Muscle of back (tissue), 3 donors: ENCODE measurements at regions not wholly inside any gene's neighbourhood (a gene's known extent, or its start where the extent isn't known, plus 50 kb on each side); places are given as distances from the start of the nearest gene placed in this dataset.
"Not testable (repeated sequence)": the region's sequence is repeated elsewhere in the genome, so short reads cannot be mapped to it uniquely, and the experiment has no call there.

ENCODE experiments used
- DNase-seq, 3 donors: peaks; one replicate each; pipeline versions ENCODE4 v3.0.0 to v3.0.0-alpha.2; 2013

DNA sequence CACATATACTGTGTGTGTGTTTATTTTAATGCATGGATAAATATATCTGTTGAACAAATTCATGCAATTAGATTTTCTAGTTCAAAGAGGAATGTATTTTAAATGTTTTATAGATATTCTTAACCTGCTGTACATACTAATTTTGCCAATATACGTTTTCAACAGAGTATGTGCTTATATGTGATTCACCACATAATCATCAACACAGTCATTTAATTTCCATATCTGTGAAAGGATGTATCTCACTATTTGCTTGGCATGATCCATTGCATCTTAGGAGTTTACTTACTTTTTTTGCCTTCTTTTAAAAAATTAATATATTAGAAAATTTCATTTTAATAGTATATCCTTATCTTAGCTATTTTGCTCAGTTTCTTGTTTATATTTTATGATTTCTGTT, 902.3 kb upstream of the CITED2 start:
- DNase-seq: no peak

DNA sequence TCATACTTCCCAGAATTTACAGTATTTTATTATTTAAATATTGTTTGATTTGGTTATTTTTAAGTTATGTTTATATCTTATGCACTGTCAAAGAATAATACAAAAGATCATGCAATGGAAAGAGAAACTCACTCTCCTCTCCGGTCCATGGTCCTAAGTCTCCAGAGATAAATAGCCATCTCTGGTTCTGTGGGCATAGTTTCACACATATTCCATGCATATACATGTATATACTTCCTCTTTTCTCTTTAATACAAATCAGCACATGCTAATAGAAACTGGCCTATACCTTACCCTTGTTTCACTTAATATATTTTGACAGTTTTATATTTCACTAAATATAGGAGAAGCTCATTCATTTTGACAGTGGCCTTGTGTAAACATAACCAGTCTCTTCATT, 901.7 kb upstream of the CITED2 start:
- DNase-seq: no peak

DNA sequence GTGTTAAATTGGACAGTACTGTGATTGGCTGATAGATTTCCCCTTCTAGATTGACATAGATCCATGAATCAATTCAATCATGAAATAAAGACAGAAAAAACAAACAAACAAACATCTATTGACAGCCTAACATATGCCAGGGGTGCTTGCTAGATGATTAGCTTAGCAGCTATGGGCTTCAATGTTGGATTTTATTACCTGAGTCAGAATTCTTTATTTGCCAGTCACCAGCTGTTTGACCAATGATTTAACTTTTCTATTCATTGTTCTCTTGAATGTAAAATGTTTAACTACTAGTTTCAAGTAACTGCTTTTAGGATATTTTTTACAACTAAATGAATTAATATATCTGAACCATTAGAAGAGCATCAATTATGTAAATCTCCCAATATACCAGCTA, 901.3 kb upstream of the CITED2 start:
- DNase-seq: no peak

DNA sequence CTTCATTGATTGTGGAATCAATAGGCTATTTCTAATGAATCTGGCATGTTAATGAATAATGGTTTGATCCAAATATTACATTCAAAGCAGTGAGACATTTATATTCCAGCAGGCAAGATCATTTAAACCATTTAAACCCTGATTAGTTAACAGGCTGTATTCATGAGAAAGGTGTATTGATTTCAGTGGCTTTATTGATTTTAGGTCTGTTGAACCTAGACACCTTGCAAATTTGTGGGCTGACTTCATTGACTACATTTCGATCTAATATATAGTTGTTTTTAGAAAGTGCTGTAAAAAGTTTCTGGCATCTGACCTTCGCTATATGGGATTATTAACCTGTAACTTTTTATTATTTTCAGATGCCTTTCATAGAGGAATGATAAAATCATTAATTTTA, 900.1 kb upstream of the CITED2 start:
- DNase-seq: no peak

DNA sequence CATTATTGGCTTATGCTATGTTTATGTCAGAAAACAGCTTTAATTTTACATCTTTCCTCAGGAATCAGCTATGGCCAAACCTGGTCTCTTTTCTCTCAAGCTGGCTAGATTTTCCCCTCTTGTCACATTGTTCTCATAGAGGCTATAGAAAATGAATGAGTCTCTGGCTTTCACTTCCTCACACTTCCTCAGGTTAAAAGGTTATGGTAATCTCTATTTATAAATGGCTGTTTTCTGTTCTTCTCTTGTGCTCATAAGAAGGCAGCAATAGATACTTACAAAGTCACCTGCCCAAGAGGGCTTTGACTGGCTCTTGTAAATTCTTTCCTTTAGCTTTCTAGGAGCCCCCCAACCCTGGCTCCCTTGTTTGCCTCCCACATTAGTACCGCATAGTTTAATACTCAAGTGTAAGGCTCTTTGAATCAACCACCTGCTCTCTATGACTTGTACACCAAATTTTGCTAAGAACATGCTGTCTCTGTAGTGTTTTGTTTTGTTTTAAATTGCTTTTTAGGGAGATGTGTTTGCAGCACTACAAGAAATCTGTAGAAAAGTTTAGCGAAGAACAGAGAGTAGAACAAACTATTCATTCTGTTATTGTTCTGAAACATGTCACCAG, 897.4 kb upstream of the CITED2 start:
- DNase-seq: peak in 1 of 3 donors; percentile 17

DNA sequence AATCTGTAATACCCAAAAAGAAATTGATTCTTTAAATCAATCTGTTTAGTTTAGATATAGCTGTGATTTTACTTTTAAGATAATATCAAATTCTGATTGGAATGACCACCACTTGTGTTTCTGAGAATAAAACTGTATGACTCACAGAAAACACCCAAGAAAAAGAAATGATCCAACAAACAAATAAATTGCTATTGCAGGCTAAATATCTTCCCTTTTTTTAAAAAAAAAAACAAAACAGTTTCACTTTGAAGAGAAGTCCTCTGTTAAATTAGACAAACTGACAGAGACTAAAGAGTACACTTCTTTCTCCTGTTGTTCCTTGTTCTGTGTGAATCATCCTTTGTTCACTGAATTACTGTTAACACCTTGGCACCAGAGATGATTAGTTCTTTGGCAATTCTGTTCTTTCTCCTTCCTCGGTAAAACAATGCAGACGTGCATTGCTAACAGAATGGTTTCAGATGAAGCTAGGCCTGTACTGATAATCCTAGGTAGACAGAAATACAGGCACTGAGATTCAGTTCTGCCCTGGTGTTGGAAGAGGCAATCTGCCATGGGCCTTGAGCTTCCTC, 895.2 kb upstream of the CITED2 start:
- no peak for DNase-seq

DNA sequence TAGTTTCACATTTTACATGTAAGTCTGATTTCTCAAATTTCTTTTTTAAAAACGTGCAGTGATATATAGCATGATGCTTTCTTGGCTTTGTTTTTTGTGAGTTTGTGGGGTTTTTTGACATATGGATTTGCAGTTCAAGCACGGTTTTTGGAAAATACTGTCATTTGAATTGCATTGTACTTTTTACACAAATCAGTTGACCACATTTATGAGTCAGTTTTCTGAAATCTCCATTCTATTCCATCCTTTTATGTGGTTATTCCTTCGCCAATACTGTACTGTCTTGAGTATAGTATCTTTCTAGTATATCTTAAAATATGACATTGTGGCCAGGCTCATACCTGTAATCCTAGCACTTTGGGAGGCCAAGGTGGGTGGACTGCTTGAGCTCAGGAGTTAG, 890.0 kb upstream of the CITED2 start:
- peak in 1 of 3 donors; percentile 9 for DNase-seq

DNA sequence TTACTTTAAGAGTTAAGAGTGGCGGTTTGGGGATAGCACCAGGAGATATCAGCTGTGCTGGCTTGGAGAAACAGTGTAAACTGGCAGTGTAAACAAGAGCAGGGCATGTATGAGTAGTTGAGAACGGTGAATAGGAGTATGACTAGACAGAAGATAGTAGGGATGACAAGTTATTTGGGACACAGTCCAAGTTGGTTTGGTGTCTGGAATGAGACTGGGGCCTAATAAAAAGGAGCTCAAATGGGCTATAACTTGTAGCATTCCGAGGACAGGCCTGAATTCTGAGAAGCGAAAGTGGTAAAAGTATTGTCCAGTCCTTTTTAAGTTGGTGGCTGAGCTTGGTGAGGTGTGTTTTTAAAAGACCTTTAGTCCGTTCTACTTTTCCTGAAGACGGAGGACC, 883.9 kb upstream of the CITED2 start:
- DNase-seq: not testable (repeated sequence)

DNA sequence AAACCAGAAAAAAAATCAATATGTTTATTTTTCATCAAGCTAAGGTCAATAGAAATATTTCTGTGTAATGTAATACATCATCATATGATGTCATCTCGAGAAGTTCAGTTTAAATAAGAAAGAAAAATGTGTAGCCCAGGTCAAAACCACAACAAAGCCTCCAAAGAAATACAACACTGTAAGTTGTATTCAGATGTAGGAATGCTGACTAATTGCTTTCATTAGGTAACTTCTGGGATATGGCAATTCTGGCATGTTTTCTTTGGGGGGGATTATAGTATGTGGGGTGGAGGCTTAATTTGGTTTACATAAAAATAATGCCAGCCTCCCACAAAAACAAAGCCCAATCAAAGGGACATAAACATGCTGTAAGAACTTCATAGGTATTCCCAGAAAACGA, 881.8 kb upstream of the CITED2 start:
- DNase-seq: no peak

DNA sequence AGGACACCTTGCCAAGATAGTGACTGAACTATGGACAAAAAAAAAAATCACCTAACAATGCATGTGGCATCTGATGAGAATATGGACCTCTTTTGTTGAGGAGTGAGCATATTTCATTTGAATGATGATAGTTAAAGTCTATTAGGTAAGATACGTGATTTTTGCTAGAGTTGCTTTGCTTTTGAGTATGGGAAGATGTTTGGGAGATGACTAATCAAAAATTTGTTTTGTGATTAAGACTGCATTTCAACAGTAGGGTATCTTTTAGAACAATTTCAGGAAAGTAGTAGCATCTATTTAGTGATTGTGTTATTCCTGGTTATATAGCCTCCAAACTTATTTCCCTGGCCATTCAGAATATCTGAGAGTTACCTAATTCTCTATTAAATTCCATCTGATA, 878.6 kb upstream of the CITED2 start:
- no peak for DNase-seq

DNA sequence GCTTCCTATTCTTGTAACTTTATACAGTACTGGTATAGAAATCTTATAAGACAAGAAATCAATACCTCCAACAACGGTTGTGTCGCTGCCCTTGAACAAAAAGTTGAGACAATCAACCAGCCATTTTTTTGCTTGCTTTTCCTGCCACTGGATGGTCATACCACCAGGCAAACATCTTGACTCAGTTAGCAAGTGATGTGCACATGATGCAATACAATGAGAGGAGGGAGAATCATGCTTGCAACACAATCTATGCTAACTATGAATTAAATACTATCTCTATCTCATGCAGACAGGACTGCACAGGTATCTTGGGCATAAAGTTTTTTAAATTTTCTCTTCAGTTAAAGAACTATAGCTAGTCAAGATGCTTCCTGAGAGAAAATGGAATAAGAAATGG, 877.7 kb upstream of the CITED2 start:
- DNase-seq: no peak

DNA sequence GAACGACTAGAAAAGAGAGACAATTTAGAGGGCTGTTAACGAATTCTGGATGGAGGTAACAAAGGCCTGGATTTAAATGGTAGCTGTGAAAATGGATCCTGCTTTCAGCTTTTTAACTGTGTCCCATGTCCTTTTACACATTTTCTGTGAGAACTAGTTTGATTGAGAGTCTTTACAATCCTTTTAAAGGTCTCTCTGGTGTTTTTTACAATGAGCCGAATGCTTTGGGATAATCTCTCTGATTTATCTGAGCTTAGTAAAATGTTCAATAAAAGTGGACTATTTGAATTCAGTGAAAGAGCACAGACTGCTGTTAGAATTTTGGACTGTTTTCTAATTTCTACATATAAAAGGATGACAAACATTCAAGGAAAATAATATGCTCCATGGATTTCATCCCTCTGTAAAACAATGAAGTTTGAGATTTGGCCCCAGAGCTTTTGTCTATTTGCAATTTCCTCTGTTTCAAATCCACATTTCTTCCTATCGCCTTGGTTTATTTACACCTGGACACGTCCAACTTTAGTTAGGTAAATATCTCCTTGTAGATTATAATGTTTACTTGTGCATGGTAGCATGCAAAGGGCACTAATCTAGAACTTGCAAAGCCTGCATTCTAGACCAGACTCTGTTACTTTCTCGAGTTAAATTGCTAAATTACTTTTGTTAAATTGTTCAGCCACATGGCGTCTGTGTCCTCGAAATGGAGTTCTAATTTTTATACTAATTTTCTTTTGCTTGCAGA, 871.0 kb upstream of the CITED2 start:
- peak in 1 of 3 donors; percentile 10 for DNase-seq

DNA sequence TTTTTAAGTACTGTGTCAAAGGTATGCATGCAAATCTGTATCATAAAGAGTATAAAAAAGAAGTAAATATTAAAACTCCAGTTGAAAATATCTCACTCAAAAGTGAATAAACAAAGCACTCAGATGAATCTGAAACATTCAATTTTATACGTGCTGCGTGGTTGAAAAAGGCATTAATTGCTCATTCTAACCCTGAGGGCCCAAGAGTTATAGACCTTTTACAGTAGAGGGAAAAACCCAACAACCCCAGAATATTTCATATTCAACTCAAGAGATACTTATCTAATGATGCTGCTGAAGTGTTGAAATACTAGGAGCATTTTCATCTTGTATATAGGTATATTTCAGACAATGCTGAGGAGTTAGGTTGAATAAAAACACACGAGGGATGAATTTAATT, 862.8 kb upstream of the CITED2 start:
- DNase-seq: peak in 1 of 3 donors; percentile 7

DNA sequence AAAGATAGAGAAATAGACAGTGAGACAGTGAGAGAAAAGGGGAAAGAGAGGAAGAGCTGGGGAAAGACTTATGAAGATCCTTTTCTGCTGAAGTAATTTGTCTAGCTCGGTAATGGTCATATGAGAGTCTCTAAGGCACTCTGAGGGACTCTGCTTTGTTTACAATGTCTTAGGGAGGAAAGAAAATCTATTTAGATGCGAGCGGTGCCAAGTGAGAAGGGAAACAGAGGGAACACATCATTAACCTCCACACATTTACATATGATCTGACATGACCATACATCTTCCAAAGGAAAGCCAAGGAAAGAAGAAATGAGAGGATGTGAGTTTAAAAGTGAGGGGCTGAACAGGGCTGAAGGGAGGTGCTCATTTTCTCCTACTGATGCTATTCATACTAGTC, 862.3 kb upstream of the CITED2 start:
- DNase-seq: peak in 1 of 3 donors; percentile 14

DNA sequence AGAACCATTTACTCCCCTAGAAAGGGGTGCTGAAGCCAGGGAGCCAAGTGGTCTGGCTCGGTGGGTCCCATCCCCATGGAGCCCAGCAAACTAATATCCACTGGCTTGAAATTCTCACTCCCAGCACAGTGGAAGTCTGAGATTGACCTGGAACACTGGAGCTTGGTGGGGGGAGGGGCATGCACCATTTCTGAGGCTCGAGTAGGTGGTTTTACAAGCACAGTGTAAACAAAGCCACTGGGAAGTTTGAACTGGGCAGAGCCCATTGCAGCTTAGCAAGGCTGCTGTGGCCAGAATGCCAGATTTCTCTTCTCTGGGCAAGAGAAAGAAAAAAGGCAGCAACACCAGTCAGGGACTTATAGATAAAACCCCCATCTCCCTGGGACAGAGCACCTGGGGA, 855.8 kb upstream of the CITED2 start:
- no peak for DNase-seq

DNA sequence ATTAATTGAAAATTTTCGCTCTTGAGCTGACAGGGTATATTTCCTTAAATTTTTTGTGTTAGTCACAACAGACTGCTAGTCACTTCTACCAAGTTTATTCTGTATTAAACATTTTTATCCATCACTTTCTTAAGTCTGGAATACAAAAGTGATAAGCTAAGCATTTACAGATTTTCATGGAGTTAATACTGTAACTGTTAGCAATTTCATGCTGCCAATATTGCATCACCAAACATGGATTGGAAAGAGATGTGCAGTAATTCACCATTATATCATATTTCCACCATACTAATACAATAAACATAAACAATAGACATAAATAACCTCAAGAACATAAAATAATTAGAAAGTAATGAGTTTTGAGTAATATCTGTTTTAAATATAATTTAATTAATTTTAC, 854.0 kb upstream of the CITED2 start:
- DNase-seq: no peak

DNA sequence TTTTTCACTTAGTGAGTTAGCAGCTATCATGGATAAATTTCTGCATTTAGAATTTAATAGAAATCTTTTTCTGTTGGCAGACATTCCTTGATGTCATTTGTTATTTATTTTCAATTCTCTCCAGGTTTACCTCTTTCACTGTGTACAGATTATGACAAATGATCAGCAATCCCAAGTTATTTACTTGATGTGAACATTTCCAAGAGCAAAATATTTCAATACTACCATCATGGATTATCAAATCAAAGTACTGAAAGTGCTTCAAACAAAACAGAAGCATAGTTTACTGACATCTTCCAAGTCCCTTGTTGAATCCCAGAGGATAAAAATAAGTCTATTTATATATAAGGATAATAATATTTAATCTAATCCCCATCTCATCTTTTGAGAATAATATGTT, 852.2 kb upstream of the CITED2 start:
- peak in 1 of 3 donors; percentile 7 for DNase-seq

DNA sequence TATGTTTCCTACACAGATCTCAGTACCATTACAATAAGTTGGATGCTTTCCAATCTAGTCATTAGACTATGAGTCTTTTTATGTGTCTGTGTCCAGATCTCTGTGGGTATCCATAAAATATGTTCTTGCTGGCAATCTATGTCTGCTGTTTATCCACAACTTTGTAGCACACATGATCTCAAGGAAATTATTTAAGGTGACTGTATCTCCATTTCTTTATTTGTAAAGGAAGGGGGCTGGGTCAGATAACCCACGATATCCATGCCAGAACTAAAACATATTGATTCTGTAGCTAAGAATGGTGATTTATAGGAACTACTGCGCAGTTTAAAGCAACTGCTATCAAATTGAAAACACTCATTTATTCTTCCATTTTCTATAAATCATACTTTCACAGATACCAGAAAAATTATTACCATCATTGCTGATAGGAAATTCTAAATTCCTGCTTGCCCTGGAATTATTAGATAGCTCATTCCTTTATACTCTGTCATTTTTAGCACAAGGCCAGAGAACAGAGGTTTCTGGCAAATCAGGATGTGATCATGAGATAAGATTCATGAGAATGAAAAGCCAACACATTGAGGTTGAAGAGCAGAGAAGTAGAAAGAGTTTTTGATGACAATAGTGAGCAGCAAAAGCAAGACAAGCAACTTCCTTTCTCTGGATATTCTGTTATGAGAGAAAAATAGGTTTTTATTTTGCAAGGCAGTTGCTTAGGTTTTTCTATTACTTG, 851.4 kb upstream of the CITED2 start:
- peak in 1 of 3 donors; percentile 64 for DNase-seq

DNA sequence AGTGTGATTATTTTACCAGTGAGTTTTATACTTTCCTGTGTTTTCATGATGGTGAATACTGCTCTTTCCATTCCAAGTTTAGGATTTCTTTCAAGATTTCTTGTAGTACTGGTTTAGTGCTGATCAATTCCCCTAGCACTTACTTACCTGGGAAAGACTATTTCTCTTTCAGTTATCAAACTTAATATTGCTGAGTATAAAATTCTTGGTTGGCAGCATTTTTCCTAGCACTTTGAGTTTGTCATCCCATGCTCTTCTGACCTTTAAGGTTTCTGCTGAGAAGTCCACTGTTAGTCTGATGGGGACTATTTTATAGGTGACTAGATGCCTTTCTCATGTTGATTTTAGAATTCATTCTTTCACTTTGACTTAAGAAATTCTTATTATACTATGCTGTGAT, 842.8 kb upstream of the CITED2 start:
- no peak for DNase-seq

DNA sequence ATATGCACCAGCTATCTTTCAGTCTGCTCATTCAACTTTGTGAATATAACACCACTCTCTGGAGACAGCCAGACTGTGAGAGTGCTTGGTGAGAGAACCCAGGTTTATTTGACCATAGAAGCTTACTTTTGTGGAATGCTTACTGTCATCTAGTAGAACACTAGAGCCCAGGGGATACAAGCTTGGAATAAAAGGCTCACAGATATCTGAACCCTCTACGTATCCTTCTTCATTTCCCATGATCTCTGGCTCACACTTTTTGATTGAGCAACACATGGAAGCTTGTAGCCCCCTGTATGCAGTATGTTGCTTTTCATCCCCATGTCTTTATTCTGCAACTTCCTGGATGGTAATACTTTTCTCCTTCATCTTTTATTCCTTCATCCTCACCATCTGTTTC, 835.3 kb upstream of the CITED2 start:
- DNase-seq: no peak

DNA sequence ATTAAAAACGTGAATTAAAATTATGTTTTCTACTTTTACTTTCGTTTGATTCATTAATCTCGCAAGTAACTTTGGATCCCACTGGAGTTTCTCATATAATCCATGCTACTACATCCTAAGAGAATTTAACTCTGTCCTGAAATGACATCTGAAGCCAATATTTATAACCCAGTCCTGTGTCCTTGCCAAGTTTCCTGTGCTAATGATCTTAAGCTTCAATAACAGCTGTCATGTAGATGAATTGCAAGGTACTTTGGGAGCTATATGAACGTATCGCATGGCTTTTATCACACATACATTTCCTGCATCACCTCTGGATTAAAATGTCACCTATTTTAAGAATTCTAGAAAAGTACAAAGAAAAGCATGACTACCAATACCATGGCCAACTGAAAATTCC, 833.8 kb upstream of the CITED2 start:
- peak; percentile 16 to 39 (median 34) for DNase-seq

DNA sequence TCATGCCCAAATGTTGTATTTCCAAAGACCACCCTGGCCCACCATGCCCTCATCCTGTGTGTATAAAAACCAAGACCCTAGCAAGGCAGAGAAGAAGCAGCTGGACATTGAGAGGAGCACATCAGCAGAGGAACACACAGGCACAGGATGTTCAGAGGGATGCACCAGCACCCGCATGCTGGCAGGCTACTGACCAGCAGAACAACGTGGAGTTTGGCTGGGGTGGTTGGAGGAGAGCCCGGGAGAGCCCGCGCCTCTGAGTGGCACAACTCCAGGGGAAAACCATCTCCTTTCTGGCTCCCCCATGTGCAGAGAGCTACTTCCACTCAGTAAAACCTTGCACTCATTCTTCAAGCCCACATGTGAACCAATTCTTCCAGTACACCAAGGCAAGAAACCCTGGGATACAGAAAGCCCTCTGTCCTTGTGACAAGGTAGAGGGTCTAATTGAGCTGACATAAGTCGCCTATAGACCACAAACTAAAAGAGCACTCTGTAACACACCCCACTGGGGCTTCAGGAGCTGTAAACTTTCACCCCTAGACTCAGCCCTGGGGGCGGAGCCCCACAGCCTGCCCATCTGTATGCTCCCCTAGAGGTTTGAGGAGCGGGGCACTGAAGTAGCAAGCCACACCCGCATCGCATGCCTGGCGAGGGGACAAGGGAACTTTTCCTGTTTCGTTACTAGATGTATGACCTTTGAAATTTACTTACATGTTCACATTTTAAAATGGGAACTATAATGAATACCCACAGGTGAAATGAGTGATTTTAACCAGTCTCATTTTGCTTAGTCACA, 831.5 kb upstream of the CITED2 start:
- no peak for DNase-seq
